ENCODE measurements at regions not wholly inside any gene's neighbourhood (a gene's known extent, or its start where the extent isn't known, plus 50 kb on each side); places are given as distances from the start of the nearest gene placed in this dataset.
"Not testable (repeated sequence)": the region's sequence is repeated elsewhere in the genome, so short reads cannot be mapped to it uniquely, and the experiment has no call there.

DNA sequence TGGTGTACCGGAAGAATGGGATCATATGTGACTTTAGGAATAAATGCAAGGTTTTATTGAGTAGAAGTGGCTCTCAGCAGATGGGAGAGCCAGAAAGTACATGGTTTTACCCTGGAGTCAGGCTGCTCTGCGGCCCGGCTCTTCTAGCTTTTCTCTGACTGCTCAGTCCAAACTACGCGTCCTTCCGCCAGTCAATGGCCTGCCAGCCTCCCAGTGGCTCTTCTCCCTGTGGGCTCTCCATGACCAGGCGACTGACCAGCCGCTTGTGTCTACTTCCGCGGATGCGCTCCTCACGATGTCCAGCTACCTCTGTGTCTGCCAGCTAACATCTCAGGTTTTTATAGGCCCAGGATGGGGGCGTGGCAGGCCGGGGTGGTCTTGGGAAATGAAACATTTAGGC is 220.4 kb downstream of the VAPA start:
- Histone ChIP-seq H3K4me3 (no peak overlapping the region), H3K27me3 (peaks cover 0 to 18% of the 10 kb centered on the region in 2 donors), H3K4me1 (peaks cover 6 to 21% of the 10 kb centered on the region in 2 donors), H3K36me3 (no peaks in the 10 kb centered on the region), H3K9me3 (no peaks in the 10 kb centered on the region), H3K27ac (no peak overlapping the region)
- ATAC-seq, result no peak
- intact Hi-C loops (cut with DNase I), result no loop called here
- no peak for DNase-seq
- TF ChIP-seq CTCF (IDR thresholded peaks at IDR 0.05), result no peak

- H3K27ac ChIP-seq; ATAC-seq; intact Hi-C loops (cut with DNase I); DNase-seq; H3K9me3 ChIP-seq; H3K36me3 ChIP-seq; H3K4me3 ChIP-seq: not testable (repeated sequence)
- Histone ChIP-seq H3K27me3 (peaks cover 0 to 18% of the 10 kb centered on the region in 2 donors), H3K4me1 (peaks cover 6 to 22% of the 10 kb centered on the region in 2 donors)
These were observed 220.9 kb downstream of the VAPA start for GRCh38 chr18:10134749-10135148.

- Histone ChIP-seq H3K27ac (no peak overlapping the region), H3K4me1 (peaks cover 6 to 28% of the 10 kb centered on the region in 2 donors), H3K9me3 (no peaks in the 10 kb centered on the region), H3K4me3 (no peak overlapping the region), H3K27me3 (peaks cover 0 to 18% of the 10 kb centered on the region in 2 donors), H3K36me3 (no peaks in the 10 kb centered on the region)
- ATAC-seq, result no peak
- intact Hi-C loops (cut with DNase I), result no loop called here
- TF ChIP-seq CTCF (IDR thresholded peaks at IDR 0.05), result no peak
- DNase-seq, result no peak
These were observed 221.6 kb downstream of the VAPA start for GRCh38 chr18:10135302-10135926.

GRCh38 chr18:10138719-10139118 is 224.9 kb downstream of the VAPA start:
- H3K27me3 ChIP-seq, result no peaks in the 10 kb centered on the region
- no peak for DNase-seq
- H3K4me1 ChIP-seq, result peaks cover 9 to 16% of the 10 kb centered on the region in 2 donors
- TF ChIP-seq CTCF (IDR thresholded peaks at IDR 0.05), result no peak
- no peaks in the 10 kb centered on the region for H3K36me3 ChIP-seq
- no peak for ATAC-seq
- no peak overlapping the region for H3K4me3 ChIP-seq
- H3K27ac ChIP-seq, result no peak overlapping the region
- no peaks in the 10 kb centered on the region for H3K9me3 ChIP-seq
- intact Hi-C loops (cut with DNase I), result no loop called here

DNA sequence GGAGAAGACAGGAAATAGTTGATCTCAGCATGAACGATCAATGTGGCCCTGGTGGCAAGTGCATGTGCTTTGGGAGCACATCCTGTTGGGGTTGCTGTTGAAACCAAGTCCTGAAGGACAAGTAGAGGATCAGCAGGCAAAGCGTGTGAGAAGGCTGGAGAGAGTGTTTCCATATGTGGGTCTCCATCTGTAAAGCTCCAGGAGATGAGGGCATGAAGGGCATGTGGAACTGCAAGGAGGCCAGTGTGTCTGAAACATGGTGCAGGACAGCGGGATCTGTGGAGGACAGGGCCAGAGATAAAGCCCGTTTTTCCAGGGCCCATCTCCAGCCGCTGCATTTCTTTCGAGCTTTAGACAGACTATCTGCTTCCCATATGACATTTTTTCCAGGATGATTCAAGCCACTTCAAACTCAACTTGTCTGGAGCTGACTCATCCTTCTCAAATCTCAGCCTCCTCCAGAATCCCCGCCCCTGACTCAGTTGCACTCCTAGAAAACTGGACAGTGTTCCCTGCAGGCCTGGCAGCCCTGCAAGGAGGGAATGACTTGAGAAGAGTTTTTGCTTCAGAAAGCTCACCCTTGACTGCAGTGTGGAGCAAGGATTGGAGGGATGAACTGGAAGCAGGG is 226.1 kb downstream of the VAPA start:
- Histone ChIP-seq H3K27me3 (no peaks in the 10 kb centered on the region), H3K36me3 (no peaks in the 10 kb centered on the region), H3K9me3 (no peaks in the 10 kb centered on the region), H3K4me1 (peaks cover 9 to 16% of the 10 kb centered on the region in 2 donors), H3K27ac (peak overlapping the region; percentile 1 to 36), H3K4me3 (no peak overlapping the region)
- ATAC-seq, result peak; percentile 44
- TF ChIP-seq CTCF (IDR thresholded peaks at IDR 0.05), result no peak
- intact Hi-C loops (cut with DNase I), result no loop called here
- peak in 1 of 4 donors; percentile 49 for DNase-seq
